Fibroblast of the aortic adventitia (primary cell): ENCODE measurements at regions not wholly inside any gene's neighbourhood (a gene's known extent, or its start where the extent isn't known, plus 50 kb on each side); places are given as distances from the start of the nearest gene placed in this dataset.

Experiments
- DNase-seq: peaks from one replicate; pipeline ENCODE4 v3.0.0-alpha.2; 2010; ENCODE audit warnings: low read depth
- H3K4me3 ChIP-seq: 2 replicates; pipeline ENCODE4 v1.5.1; 2011; ENCODE audit warnings: low read depth, mild to moderate bottlenecking, control low read depth, low read length, moderate library complexity
- TF ChIP-seq, protein P1 (sequence below): IDR thresholded peaks from 2 replicates; pipeline ENCODE4 v1.5.1; 2011; ENCODE audit warnings: mild to moderate bottlenecking, low read length, control low read depth, inconsistent platforms; ENCODE audit not compliant: insufficient read depth

DNA sequence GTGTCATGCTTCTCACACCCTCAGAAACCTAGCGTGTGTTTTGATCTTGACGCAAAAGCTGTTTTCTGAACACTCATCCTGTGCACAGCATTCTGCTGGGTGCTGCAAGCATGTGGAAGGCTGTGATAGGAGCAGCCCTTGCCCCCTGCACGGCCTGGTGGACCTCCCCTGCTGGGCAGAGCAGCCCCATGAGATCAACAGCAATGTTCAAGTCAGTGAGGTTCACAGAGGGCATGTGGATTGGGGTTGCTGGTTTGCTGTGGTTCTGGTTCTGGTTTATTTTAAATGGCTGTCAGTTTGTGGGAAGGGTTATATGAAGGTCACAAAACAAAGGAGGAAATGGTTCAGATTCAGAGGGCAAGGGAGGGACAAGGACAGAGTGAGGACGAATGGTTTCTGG is 71.3 kb downstream of the SOWAHC start:
- DNase-seq: no peak
- H3K4me3 ChIP-seq: no peak overlapping the region
- TF ChIP-seq, protein P1, sequence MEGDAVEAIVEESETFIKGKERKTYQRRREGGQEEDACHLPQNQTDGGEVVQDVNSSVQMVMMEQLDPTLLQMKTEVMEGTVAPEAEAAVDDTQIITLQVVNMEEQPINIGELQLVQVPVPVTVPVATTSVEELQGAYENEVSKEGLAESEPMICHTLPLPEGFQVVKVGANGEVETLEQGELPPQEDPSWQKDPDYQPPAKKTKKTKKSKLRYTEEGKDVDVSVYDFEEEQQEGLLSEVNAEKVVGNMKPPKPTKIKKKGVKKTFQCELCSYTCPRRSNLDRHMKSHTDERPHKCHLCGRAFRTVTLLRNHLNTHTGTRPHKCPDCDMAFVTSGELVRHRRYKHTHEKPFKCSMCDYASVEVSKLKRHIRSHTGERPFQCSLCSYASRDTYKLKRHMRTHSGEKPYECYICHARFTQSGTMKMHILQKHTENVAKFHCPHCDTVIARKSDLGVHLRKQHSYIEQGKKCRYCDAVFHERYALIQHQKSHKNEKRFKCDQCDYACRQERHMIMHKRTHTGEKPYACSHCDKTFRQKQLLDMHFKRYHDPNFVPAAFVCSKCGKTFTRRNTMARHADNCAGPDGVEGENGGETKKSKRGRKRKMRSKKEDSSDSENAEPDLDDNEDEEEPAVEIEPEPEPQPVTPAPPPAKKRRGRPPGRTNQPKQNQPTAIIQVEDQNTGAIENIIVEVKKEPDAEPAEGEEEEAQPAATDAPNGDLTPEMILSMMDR: no peak

DNA sequence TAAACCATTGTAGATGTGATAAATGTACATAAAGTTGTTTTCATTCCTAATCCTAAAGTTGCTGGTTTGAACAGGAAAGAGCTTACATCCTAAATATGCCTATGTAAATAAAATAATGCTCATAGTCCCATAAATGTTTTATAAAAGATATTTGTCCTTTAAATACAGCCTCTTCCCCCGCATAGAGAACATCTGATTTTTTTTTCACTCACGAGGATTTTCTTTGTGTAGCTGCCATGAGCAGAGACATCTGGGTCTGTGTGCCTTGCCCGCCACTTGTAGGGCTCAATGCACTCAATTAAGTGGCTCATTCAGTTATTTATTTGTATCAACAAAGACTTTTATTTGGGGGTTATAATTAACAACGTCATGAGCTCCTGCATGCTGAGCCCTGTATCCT is 72.8 kb downstream of the SOWAHC start:
- no peak for DNase-seq
- H3K4me3 ChIP-seq: no peak overlapping the region
- TF ChIP-seq, protein P1: no peak

DNA sequence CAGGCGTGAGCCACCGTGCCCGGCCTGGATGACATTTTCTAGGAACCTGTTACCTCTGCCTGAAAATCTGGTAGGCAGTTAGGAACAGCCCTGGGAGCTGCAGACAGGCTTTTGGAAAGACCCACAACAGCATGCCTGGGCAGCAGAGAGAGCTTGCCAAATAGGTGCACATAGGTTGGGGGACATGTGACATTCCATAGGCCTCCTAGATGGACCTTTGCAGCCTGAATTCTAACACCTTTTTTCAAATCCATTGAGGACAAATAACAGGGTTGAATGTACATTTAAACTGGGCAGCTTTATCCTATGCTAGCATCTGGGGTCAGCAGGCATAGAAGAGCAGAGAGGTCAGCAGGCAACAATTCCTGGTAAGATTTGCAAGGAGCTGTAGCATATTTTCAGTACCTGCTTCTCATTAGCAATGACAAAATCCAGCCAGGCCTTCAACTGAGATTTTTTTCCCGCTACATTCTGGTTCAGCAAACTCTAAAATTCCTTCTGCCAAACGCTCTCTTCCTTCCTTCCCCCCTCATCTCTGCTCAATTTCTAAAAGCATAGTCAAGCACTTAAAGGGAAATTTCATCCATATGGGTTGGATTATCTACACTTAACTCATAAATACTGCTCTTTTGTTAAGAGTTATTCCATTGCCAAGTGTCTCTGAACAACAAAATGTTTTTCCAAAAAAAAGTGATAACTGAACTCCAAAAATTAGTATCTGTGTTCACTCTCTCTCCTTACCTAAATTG is 75.2 kb downstream of the SOWAHC start:
- DNase-seq: no peak

DNA sequence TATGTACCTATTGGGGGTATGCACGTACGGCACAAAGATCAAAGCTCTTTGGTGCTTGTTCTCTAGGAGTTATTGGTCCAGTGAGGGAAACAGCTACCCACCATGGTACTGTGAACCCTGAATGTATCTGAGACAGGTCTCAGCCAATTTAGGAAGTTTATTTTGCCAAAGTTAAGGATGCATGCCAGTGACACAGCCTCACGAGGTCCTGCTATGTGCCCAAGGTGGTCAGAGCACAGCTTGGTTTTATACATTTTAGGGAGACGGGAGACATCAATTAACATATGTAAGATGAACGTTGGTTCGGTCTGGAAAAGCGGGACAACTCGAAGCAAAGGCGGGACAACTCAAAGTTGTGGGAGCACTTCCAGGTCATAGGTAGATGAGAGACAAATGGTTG is 75.8 kb downstream of the SOWAHC start:
- H3K4me3 ChIP-seq: no peak overlapping the region
- no peak for DNase-seq
- TF ChIP-seq, protein P1: no peak

More for the DNA sequence above, 75.2 kb downstream of the SOWAHC start:
- H3K4me3 ChIP-seq: no peak overlapping the region
- TF ChIP-seq, protein P1: no peak

DNA sequence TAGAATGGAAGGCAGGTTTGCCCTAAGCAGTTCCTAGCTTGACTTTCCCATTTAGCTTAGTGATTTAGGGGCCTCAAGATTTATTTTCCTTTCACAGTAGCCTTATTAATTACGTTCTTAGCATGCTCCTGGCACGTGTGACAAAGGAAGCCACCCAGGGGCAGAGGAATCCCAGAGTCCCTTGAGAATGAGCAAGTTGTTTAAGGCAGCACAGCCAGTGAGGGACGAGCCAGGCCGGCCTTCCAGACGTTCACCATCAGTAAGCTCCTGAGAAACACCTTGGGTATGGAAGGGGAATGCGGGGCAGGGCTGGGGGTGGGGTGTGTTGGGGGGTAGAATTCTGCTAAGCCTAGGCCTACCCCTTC is 76.3 kb downstream of the SOWAHC start:
- TF ChIP-seq, protein P1: no peak
- DNase-seq: no peak
- H3K4me3 ChIP-seq: no peak overlapping the region

DNA sequence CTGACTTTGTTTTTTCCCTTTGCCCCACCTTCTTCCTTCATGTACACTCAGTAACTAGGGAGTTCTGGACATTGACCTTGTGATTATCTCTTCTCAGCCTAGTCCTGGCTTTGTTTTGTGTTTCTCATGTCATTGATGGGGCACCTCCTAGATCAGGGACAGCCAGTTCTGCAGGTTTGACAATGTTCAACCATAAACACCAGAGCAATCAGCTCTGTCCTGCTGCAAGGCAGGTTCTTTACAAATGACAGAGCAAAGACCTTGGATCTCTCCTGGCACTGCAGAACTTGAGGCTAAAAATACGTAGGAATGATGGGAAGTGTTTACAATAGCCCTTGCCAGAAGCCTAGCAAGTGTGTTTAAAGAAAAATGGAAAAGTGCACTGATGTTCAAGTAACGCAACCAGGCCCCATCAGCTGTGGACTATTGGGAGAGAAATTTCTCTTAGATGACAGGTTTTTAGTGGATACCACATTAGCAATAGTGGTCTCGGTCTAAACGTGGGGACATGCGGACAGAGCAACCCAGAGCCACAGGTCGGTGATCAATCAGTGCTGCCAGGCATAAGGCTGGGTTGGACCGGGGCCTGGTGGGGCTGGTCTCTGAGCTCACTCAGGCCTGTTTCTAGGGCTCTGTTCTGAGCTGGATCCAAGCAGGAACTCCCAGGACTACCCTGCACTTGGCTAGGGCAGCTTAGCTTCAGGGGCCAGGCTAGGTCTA is 76.8 kb downstream of the SOWAHC start:
- TF ChIP-seq, protein P1: no peak
- DNase-seq: peak; percentile 30

More for the DNA sequence above, 76.8 kb downstream of the SOWAHC start:
- H3K4me3 ChIP-seq: no peak overlapping the region
